ENCODE measurements at regions not wholly inside any gene's neighbourhood (a gene's known extent, or its start where the extent isn't known, plus 50 kb on each side); places are given as distances from the start of the nearest gene placed in this dataset.

DNA sequence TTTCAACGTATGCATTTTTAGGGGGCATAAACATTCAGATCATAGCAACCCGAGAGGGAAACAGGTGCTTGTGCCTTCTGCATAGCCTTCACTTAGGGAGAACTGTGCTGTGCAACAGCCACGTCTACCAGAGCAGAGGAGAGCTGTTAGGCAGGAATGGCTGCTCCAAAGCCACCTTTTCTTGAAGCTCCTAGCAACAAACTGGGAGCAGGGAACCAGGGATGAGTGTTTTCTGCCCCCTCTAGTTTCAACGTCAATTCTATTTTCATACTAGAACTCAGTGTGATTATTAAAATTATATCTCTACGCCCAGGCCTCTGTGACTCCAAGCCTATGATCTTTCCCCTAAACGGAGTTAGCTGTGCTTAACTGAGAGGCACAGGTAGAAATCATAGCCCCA lies 290.0 kb downstream of the HAPSTR1 start:
- TF ChIP-seq, protein P1, sequence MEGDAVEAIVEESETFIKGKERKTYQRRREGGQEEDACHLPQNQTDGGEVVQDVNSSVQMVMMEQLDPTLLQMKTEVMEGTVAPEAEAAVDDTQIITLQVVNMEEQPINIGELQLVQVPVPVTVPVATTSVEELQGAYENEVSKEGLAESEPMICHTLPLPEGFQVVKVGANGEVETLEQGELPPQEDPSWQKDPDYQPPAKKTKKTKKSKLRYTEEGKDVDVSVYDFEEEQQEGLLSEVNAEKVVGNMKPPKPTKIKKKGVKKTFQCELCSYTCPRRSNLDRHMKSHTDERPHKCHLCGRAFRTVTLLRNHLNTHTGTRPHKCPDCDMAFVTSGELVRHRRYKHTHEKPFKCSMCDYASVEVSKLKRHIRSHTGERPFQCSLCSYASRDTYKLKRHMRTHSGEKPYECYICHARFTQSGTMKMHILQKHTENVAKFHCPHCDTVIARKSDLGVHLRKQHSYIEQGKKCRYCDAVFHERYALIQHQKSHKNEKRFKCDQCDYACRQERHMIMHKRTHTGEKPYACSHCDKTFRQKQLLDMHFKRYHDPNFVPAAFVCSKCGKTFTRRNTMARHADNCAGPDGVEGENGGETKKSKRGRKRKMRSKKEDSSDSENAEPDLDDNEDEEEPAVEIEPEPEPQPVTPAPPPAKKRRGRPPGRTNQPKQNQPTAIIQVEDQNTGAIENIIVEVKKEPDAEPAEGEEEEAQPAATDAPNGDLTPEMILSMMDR (conservative IDR thresholded peaks at IDR 0.05; ENCODE audit: low read depth in 2 of 2), result no peak
- no peak for TF ChIP-seq EZH2 (IDR thresholded peaks at IDR 0.05; ENCODE audit: low read depth, unreplicated experiment)
- no peak for TF ChIP-seq POLR2AphosphoS5 (IDR thresholded peaks at IDR 0.05; ENCODE audit: low read depth)
- TF ChIP-seq, protein P2, sequence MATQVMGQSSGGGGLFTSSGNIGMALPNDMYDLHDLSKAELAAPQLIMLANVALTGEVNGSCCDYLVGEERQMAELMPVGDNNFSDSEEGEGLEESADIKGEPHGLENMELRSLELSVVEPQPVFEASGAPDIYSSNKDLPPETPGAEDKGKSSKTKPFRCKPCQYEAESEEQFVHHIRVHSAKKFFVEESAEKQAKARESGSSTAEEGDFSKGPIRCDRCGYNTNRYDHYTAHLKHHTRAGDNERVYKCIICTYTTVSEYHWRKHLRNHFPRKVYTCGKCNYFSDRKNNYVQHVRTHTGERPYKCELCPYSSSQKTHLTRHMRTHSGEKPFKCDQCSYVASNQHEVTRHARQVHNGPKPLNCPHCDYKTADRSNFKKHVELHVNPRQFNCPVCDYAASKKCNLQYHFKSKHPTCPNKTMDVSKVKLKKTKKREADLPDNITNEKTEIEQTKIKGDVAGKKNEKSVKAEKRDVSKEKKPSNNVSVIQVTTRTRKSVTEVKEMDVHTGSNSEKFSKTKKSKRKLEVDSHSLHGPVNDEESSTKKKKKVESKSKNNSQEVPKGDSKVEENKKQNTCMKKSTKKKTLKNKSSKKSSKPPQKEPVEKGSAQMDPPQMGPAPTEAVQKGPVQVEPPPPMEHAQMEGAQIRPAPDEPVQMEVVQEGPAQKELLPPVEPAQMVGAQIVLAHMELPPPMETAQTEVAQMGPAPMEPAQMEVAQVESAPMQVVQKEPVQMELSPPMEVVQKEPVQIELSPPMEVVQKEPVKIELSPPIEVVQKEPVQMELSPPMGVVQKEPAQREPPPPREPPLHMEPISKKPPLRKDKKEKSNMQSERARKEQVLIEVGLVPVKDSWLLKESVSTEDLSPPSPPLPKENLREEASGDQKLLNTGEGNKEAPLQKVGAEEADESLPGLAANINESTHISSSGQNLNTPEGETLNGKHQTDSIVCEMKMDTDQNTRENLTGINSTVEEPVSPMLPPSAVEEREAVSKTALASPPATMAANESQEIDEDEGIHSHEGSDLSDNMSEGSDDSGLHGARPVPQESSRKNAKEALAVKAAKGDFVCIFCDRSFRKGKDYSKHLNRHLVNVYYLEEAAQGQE (IDR thresholded peaks at IDR 0.05; ENCODE audit: unreplicated experiment), result no peak
- no peak for TF ChIP-seq CREB1 (CRISPR knock-in tag; IDR thresholded peaks at IDR 0.05; ENCODE audit: low read depth)
- TF ChIP-seq JUNB (IDR thresholded peaks at IDR 0.05; ENCODE audit: unreplicated experiment), result no peak
- TF ChIP-seq EZH2phosphoT487 (IDR thresholded peaks at IDR 0.05; ENCODE audit: unreplicated experiment), result no peak
- TF ChIP-seq, protein P3, sequence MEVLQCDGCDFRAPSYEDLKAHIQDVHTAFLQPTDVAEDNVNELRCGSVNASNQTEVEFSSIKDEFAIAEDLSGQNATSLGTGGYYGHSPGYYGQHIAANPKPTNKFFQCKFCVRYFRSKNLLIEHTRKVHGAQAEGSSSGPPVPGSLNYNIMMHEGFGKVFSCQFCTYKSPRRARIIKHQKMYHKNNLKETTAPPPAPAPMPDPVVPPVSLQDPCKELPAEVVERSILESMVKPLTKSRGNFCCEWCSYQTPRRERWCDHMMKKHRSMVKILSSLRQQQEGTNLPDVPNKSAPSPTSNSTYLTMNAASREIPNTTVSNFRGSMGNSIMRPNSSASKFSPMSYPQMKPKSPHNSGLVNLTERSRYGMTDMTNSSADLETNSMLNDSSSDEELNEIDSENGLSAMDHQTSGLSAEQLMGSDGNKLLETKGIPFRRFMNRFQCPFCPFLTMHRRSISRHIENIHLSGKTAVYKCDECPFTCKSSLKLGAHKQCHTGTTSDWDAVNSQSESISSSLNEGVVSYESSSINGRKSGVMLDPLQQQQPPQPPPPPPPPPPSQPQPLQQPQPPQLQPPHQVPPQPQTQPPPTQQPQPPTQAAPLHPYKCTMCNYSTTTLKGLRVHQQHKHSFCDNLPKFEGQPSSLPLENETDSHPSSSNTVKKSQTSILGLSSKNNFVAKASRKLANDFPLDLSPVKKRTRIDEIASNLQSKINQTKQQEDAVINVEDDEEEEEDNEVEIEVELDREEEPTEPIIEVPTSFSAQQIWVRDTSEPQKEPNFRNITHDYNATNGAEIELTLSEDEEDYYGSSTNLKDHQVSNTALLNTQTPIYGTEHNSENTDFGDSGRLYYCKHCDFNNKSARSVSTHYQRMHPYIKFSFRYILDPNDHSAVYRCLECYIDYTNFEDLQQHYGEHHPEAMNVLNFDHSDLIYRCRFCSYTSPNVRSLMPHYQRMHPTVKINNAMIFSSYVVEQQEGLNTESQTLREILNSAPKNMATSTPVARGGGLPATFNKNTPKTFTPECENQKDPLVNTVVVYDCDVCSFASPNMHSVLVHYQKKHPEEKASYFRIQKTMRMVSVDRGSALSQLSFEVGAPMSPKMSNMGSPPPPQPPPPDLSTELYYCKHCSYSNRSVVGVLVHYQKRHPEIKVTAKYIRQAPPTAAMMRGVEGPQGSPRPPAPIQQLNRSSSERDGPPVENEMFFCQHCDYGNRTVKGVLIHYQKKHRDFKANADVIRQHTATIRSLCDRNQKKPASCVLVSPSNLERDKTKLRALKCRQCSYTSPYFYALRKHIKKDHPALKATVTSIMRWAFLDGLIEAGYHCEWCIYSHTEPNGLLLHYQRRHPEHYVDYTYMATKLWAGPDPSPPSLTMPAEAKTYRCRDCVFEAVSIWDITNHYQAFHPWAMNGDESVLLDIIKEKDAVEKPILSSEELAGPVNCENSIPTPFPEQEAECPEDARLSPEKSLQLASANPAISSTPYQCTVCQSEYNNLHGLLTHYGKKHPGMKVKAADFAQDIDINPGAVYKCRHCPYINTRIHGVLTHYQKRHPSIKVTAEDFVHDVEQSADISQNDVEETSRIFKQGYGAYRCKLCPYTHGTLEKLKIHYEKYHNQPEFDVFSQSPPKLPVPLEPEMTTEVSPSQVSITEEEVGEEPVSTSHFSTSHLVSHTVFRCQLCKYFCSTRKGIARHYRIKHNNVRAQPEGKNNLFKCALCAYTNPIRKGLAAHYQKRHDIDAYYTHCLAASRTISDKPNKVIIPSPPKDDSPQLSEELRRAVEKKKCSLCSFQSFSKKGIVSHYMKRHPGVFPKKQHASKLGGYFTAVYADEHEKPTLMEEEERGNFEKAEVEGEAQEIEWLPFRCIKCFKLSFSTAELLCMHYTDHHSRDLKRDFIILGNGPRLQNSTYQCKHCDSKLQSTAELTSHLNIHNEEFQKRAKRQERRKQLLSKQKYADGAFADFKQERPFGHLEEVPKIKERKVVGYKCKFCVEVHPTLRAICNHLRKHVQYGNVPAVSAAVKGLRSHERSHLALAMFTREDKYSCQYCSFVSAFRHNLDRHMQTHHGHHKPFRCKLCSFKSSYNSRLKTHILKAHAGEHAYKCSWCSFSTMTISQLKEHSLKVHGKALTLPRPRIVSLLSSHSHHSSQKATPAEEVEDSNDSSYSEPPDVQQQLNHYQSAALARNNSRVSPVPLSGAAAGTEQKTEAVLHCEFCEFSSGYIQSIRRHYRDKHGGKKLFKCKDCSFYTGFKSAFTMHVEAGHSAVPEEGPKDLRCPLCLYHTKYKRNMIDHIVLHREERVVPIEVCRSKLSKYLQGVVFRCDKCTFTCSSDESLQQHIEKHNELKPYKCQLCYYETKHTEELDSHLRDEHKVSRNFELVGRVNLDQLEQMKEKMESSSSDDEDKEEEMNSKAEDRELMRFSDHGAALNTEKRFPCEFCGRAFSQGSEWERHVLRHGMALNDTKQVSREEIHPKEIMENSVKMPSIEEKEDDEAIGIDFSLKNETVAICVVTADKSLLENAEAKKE (CRISPR knock-in tag; IDR thresholded peaks at IDR 0.05), result no peak
- TF ChIP-seq NANOG (IDR thresholded peaks at IDR 0.05; ENCODE audit: borderline replicate concordance), result no peak
- no peak for TF ChIP-seq ZNF114 (CRISPR knock-in tag; IDR thresholded peaks at IDR 0.05)
